ENCODE measurements at regions not wholly inside any gene's neighbourhood (a gene's known extent, or its start where the extent isn't known, plus 50 kb on each side); places are given as distances from the start of the nearest gene placed in this dataset.

- DNase-seq = peak in 1 of 3 donors; percentile 11
- Mint-ChIP-seq H3K4me1 (no peaks in the 10 kb centered on the region), H3K27me3 (peaks cover 4% of the 10 kb centered on the region), H3K36me3 (no peaks in the 10 kb centered on the region), H3K4me3 (no peak overlapping the region), H3K27ac (no peak overlapping the region), H3K9me3 (no peaks in the 10 kb centered on the region)
- H3K4me3 ChIP-seq (ENCODE audit: low read depth, low read length) = no peak overlapping the region
- no peaks in the 10 kb centered on the region for H3K36me3 ChIP-seq (ENCODE audit: control insufficient read depth, insufficient read depth, low read length)
- no peak overlapping the region for H3K27ac ChIP-seq (ENCODE audit: insufficient read depth, low read length, poor library complexity, severe bottlenecking)
- H3K27me3 ChIP-seq (ENCODE audit: control insufficient read depth, insufficient read depth, low read length) = no peaks in the 10 kb centered on the region
- H3K9me3 ChIP-seq (ENCODE audit: control insufficient read depth in 2 of 2, low read length in 2 of 2) = no peaks in the 10 kb centered on the region
- ATAC-seq (ENCODE audit: low read depth in 2 of 2) = no peak
- H3K4me1 ChIP-seq (ENCODE audit: control insufficient read depth, insufficient read depth, low read length, poor library complexity, severe bottlenecking) = no peaks in the 10 kb centered on the region
Observed at GRCh38 chr1:50271968-50272578, 151.2 kb downstream of the DMRTA2 start.

GRCh38 chr1:50271337-50271736, 151.9 kb downstream of the DMRTA2 start:
- H3K27me3 Mint-ChIP-seq = peaks cover 4% of the 10 kb centered on the region
- H3K4me1 Mint-ChIP-seq = no peaks in the 10 kb centered on the region
- Histone ChIP-seq H3K4me3 (ENCODE audit: low read depth, low read length) (no peak overlapping the region), H3K9me3 (ENCODE audit: control insufficient read depth in 2 of 2, low read length in 2 of 2) (no peaks in the 10 kb centered on the region), H3K4me1 (ENCODE audit: control insufficient read depth, insufficient read depth, low read length, poor library complexity, severe bottlenecking) (no peaks in the 10 kb centered on the region), H3K27me3 (ENCODE audit: control insufficient read depth, insufficient read depth, low read length) (no peaks in the 10 kb centered on the region), H3K27ac (ENCODE audit: insufficient read depth, low read length, poor library complexity, severe bottlenecking) (no peak overlapping the region), H3K36me3 (ENCODE audit: control insufficient read depth, insufficient read depth, low read length) (no peaks in the 10 kb centered on the region)
- H3K27ac Mint-ChIP-seq = no peak overlapping the region
- H3K9me3 Mint-ChIP-seq = no peaks in the 10 kb centered on the region
- H3K36me3 Mint-ChIP-seq = no peaks in the 10 kb centered on the region
- ATAC-seq (ENCODE audit: low read depth in 2 of 2) = no peak
- DNase-seq = no peak
- no peak overlapping the region for H3K4me3 Mint-ChIP-seq

DNA sequence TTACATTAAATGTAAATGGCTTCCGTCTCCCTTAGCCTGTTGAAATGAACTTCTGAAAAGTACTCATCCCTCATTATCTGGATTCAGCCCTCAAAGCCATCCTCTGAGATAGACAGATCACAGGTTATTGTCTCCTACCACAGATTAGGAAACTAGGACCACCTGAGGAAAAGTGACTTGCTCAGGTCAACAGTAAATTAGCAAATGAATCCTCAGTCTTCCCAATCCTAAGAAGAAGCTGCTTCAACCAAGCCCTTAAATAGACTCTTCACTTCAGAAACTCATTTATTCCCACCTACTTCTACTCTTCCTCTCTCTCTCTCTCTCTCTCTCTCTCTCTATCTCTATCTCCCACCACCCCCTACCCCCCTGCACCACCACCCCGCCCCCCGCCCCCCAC, 152.3 kb downstream of the DMRTA2 start:
- DNase-seq (no peak), ATAC-seq (ENCODE audit: low read depth in 2 of 2) (no peak)
- no peak overlapping the region for H3K4me3 ChIP-seq (ENCODE audit: low read depth, low read length)
- H3K27ac Mint-ChIP-seq = no peak overlapping the region
- no peaks in the 10 kb centered on the region for H3K4me1 ChIP-seq (ENCODE audit: control insufficient read depth, insufficient read depth, low read length, poor library complexity, severe bottlenecking)
- H3K36me3 Mint-ChIP-seq = no peaks in the 10 kb centered on the region
- H3K27ac ChIP-seq (ENCODE audit: insufficient read depth, low read length, poor library complexity, severe bottlenecking) = no peak overlapping the region
- H3K4me3 Mint-ChIP-seq = no peak overlapping the region
- H3K9me3 ChIP-seq (ENCODE audit: control insufficient read depth in 2 of 2, low read length in 2 of 2) = no peaks in the 10 kb centered on the region
- peaks cover 4% of the 10 kb centered on the region for H3K27me3 Mint-ChIP-seq
- no peaks in the 10 kb centered on the region for H3K36me3 ChIP-seq (ENCODE audit: control insufficient read depth, insufficient read depth, low read length)
- no peaks in the 10 kb centered on the region for H3K4me1 Mint-ChIP-seq
- H3K27me3 ChIP-seq (ENCODE audit: control insufficient read depth, insufficient read depth, low read length) = no peaks in the 10 kb centered on the region
- H3K9me3 Mint-ChIP-seq = no peaks in the 10 kb centered on the region

DNA sequence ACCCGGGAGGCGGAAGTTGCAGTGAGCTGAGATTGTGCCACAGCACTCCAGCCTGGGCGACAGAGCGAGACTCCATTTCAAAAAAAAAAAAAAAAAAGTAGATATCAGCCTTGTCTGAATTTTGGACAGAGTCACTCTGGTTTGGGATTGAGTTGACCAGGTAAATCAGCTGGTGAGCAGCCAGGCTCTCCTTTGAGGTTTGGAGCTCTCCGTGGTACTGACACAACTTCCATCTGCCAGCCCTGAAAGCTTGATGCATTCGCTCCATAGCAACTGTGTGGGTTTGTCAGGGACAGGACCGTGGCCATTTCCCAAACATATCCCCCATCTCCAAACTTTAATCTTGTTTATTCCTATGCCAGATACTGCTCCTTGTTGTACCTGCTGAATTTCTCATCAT, 155.2 kb downstream of the DMRTA2 start:
- Mint-ChIP-seq H3K36me3 (no peaks in the 10 kb centered on the region), H3K27me3 (peaks cover 4% of the 10 kb centered on the region), H3K4me3 (no peak overlapping the region), H3K9me3 (peaks cover 0 to 2% (median 0%) of the 10 kb centered on the region in 7 donors), H3K4me1 (no peaks in the 10 kb centered on the region), H3K27ac (no peak overlapping the region)
- Histone ChIP-seq H3K4me1 (ENCODE audit: control insufficient read depth, insufficient read depth, low read length, poor library complexity, severe bottlenecking) (no peaks in the 10 kb centered on the region), H3K36me3 (ENCODE audit: control insufficient read depth, insufficient read depth, low read length) (no peaks in the 10 kb centered on the region), H3K27me3 (ENCODE audit: control insufficient read depth, insufficient read depth, low read length) (no peaks in the 10 kb centered on the region), H3K9me3 (ENCODE audit: control insufficient read depth in 2 of 2, low read length in 2 of 2) (no peaks in the 10 kb centered on the region), H3K27ac (ENCODE audit: insufficient read depth, low read length, poor library complexity, severe bottlenecking) (no peak overlapping the region), H3K4me3 (ENCODE audit: low read depth, low read length) (no peak overlapping the region)
- DNase-seq (peak in 1 of 3 donors; percentile 7), ATAC-seq (ENCODE audit: low read depth in 2 of 2) (no peak)

DNA sequence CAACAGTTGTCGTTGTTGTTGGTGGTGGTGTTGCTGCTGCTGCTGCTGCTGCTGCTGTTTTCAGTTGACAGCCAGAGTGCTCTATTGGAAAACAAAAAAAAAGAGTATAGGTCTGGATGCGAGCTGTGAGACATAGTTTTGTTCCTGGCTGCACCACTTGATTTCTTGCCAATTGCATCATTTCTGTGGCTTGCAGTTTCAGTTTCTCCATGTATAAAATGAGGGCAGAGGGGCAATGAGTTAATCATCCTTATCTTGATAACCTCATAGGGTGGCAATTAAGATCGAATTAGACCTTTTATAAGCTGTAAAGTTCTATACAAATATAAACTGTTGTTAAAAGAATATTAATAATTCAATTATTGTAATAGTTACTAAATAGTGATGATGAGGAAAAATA, 156.7 kb downstream of the DMRTA2 start:
- H3K4me3 ChIP-seq (ENCODE audit: low read depth, low read length) = no peak overlapping the region
- no peak for ATAC-seq (ENCODE audit: low read depth in 2 of 2)

GRCh38 chr1:50265790-50266314, 157.1 kb downstream of the ELAVL4 start:
- ATAC-seq (ENCODE audit: low read depth in 2 of 2) (no peak), DNase-seq (no peak)
- H3K4me1 Mint-ChIP-seq = no peaks in the 10 kb centered on the region
- Histone ChIP-seq H3K4me3 (ENCODE audit: low read depth, low read length) (no peak overlapping the region), H3K9me3 (ENCODE audit: control insufficient read depth in 2 of 2, low read length in 2 of 2) (no peaks in the 10 kb centered on the region), H3K36me3 (ENCODE audit: control insufficient read depth, insufficient read depth, low read length) (no peaks in the 10 kb centered on the region), H3K27ac (ENCODE audit: insufficient read depth, low read length, poor library complexity, severe bottlenecking) (no peak overlapping the region), H3K27me3 (ENCODE audit: control insufficient read depth, insufficient read depth, low read length) (no peaks in the 10 kb centered on the region), H3K4me1 (ENCODE audit: control insufficient read depth, insufficient read depth, low read length, poor library complexity, severe bottlenecking) (no peaks in the 10 kb centered on the region)
- peaks cover 0 to 4% (median 0%) of the 10 kb centered on the region in 7 donors for H3K9me3 Mint-ChIP-seq
- H3K4me3 Mint-ChIP-seq = no peak overlapping the region
- H3K27ac Mint-ChIP-seq = no peak overlapping the region
- no peaks in the 10 kb centered on the region for H3K36me3 Mint-ChIP-seq
- H3K27me3 Mint-ChIP-seq = peaks cover 1% of the 10 kb centered on the region

More for the DNA sequence above, 156.7 kb downstream of the DMRTA2 start:
- H3K9me3 ChIP-seq (ENCODE audit: control insufficient read depth in 2 of 2, low read length in 2 of 2) = no peaks in the 10 kb centered on the region
- H3K27ac Mint-ChIP-seq = no peak overlapping the region
- H3K9me3 Mint-ChIP-seq = peaks cover 0 to 4% (median 0%) of the 10 kb centered on the region in 7 donors
- peaks cover 4% of the 10 kb centered on the region for H3K27me3 Mint-ChIP-seq
- no peaks in the 10 kb centered on the region for H3K36me3 Mint-ChIP-seq
- no peaks in the 10 kb centered on the region for H3K27me3 ChIP-seq (ENCODE audit: control insufficient read depth, insufficient read depth, low read length)
- no peaks in the 10 kb centered on the region for H3K36me3 ChIP-seq (ENCODE audit: control insufficient read depth, insufficient read depth, low read length)
- H3K4me3 Mint-ChIP-seq = no peak overlapping the region
- DNase-seq = no peak
- H3K27ac ChIP-seq (ENCODE audit: insufficient read depth, low read length, poor library complexity, severe bottlenecking) = no peak overlapping the region
- H3K4me1 Mint-ChIP-seq = no peaks in the 10 kb centered on the region
- H3K4me1 ChIP-seq (ENCODE audit: control insufficient read depth, insufficient read depth, low read length, poor library complexity, severe bottlenecking) = no peaks in the 10 kb centered on the region

DNA sequence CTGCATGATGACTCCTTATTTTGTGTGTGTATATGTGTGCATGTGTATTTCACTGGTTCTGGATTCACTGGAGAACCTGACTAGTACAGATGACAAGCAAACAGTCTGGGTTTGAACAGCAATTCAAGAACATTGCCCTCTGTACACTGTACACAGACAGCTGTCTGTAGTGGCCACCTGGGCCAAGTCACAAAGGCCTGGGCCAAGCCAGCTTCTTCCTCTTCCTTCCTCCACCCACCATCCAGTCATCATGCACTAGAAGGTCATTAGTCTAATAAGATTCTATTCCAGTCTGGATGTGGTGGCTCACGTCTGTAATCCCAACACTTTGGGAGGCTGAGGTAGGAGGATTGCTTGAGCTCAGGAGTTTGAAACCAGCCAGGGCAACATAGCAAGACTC, 155.9 kb downstream of the ELAVL4 start:
- no peaks in the 10 kb centered on the region for H3K9me3 ChIP-seq (ENCODE audit: control insufficient read depth in 2 of 2, low read length in 2 of 2)
- Mint-ChIP-seq H3K4me1 (no peaks in the 10 kb centered on the region), H3K27ac (no peak overlapping the region), H3K4me3 (no peak overlapping the region), H3K36me3 (no peaks in the 10 kb centered on the region), H3K9me3 (peaks cover 0 to 4% (median 0%) of the 10 kb centered on the region in 7 donors), H3K27me3 (no peaks in the 10 kb centered on the region)
- DNase-seq (no peak), ATAC-seq (ENCODE audit: low read depth in 2 of 2) (no peak)
- H3K36me3 ChIP-seq (ENCODE audit: control insufficient read depth, insufficient read depth, low read length) = no peaks in the 10 kb centered on the region
- no peaks in the 10 kb centered on the region for H3K4me1 ChIP-seq (ENCODE audit: control insufficient read depth, insufficient read depth, low read length, poor library complexity, severe bottlenecking)
- H3K4me3 ChIP-seq (ENCODE audit: low read depth, low read length) = no peak overlapping the region
- H3K27me3 ChIP-seq (ENCODE audit: control insufficient read depth, insufficient read depth, low read length) = no peaks in the 10 kb centered on the region
- H3K27ac ChIP-seq (ENCODE audit: insufficient read depth, low read length, poor library complexity, severe bottlenecking) = no peak overlapping the region

- Histone ChIP-seq H3K4me3 (ENCODE audit: low read depth, low read length) (no peak overlapping the region), H3K4me1 (ENCODE audit: control insufficient read depth, insufficient read depth, low read length, poor library complexity, severe bottlenecking) (no peaks in the 10 kb centered on the region), H3K27me3 (ENCODE audit: control insufficient read depth, insufficient read depth, low read length) (no peaks in the 10 kb centered on the region), H3K9me3 (ENCODE audit: control insufficient read depth in 2 of 2, low read length in 2 of 2) (no peaks in the 10 kb centered on the region), H3K36me3 (ENCODE audit: control insufficient read depth, insufficient read depth, low read length) (no peaks in the 10 kb centered on the region), H3K27ac (ENCODE audit: insufficient read depth, low read length, poor library complexity, severe bottlenecking) (no peak overlapping the region)
- no peak overlapping the region for H3K27ac Mint-ChIP-seq
- H3K27me3 Mint-ChIP-seq = peaks cover under 1% of the 10 kb centered on the region
- no peaks in the 10 kb centered on the region for H3K4me1 Mint-ChIP-seq
- H3K36me3 Mint-ChIP-seq = no peaks in the 10 kb centered on the region
- H3K4me3 Mint-ChIP-seq = no peak overlapping the region
- H3K9me3 Mint-ChIP-seq = peaks cover 0 to 4% (median 0%) of the 10 kb centered on the region in 7 donors
- ATAC-seq (ENCODE audit: low read depth in 2 of 2) (no peak), DNase-seq (no peak)
Observed at GRCh38 chr1:50262436-50262835, 153.7 kb downstream of the ELAVL4 start.

Measured in CD4-positive, CD25-positive, alpha-beta regulatory T cell (primary cell).